Thymus (tissue), 11 donors: ENCODE measurements at regions not wholly inside any gene's neighbourhood (a gene's known extent, or its start where the extent isn't known, plus 50 kb on each side); places are given as distances from the start of the nearest gene placed in this dataset.

Source experiments
- DNase-seq, 9 donors: peaks; one replicate each; pipeline ENCODE4 v3.0.0-alpha.2; 2013; ENCODE audit warnings: low spot score in 9 of 9, low read depth in 6 of 9, missing footprints in 1 of 9
- H3K27ac ChIP-seq, 2 donors: one replicate each; pipeline ENCODE4 v1.5.1; 2013; ENCODE audit warnings: control low read depth in 1 of 2, low read depth in 1 of 2, low read length in 1 of 2, mild to moderate bottlenecking in 1 of 2, moderate library complexity in 1 of 2
- H3K27me3 ChIP-seq, 2 donors: one replicate each; pipeline ENCODE4 v1.5.1; 2013; ENCODE audit warnings: low read length in 1 of 2; ENCODE audit not compliant: control insufficient read depth in 2 of 2, insufficient read depth in 1 of 2
- H3K36me3 ChIP-seq, 2 donors: one replicate each; pipeline ENCODE4 v1.5.1; 2013; ENCODE audit warnings: low read length in 1 of 2, mild to moderate bottlenecking in 1 of 2, moderate library complexity in 1 of 2; ENCODE audit not compliant: control insufficient read depth in 2 of 2, insufficient read depth in 2 of 2
- H3K4me1 ChIP-seq, 2 donors: one replicate each; pipeline ENCODE4 v1.5.1; 2013; ENCODE audit warnings: low read length in 2 of 2; ENCODE audit not compliant: control insufficient read depth in 2 of 2, insufficient read depth in 2 of 2
- H3K4me3 ChIP-seq, 2 donors: one replicate each; pipeline ENCODE4 v1.5.1; 2013; ENCODE audit warnings: low read length in 2 of 2, control low read depth in 1 of 2, mild to moderate bottlenecking in 1 of 2
- H3K9me3 ChIP-seq, 2 donors: one replicate each; pipeline ENCODE4 v1.5.1; 2013; ENCODE audit warnings: low read length in 1 of 2, mild to moderate bottlenecking in 1 of 2; ENCODE audit not compliant: control insufficient read depth in 2 of 2, insufficient read depth in 1 of 2
- WGBS: extraction: QIAGEN DNeasy Blood & Tissue Kit; methylation state at CpG from one replicate; pipeline ENCODE4 v1.1.7; 2013; 5-methylcytosine and 5-hydroxymethylcytosine counted together
- donor health status: healthy.

DNA sequence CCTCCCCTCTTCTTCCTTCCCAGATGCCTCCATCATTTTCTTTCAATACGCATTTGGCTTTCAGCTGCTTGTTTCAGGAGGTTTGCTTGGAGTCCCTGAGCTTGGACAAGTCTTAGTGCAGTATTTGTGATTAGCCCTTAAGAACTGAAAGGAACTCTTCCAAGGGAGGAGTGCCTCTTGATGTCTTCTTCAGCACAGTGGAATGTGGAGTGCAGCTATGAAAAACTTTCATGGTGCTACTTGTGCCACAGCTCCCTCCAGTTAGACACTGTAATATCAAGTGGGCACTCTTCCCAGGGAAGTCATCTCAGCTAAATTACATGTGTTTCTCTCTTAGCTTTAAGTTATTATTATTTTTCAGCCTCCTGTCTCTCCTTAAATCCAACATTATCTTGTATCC, 173.1 kb downstream of the NECTIN3 start:
- H3K4me3 ChIP-seq, result no peak overlapping the region
- no peak overlapping the region for H3K27ac ChIP-seq
- H3K27me3 ChIP-seq, result no peaks in the 10 kb centered on the region
- no peaks in the 10 kb centered on the region for H3K4me1 ChIP-seq
- H3K9me3 ChIP-seq, result peaks cover 0 to 18% of the 10 kb centered on the region in 2 donors
- H3K36me3 ChIP-seq, result no peaks in the 10 kb centered on the region
- no peak for DNase-seq
- 96% methylated on average over 1 of the region's 1 CpG for WGBS

DNA sequence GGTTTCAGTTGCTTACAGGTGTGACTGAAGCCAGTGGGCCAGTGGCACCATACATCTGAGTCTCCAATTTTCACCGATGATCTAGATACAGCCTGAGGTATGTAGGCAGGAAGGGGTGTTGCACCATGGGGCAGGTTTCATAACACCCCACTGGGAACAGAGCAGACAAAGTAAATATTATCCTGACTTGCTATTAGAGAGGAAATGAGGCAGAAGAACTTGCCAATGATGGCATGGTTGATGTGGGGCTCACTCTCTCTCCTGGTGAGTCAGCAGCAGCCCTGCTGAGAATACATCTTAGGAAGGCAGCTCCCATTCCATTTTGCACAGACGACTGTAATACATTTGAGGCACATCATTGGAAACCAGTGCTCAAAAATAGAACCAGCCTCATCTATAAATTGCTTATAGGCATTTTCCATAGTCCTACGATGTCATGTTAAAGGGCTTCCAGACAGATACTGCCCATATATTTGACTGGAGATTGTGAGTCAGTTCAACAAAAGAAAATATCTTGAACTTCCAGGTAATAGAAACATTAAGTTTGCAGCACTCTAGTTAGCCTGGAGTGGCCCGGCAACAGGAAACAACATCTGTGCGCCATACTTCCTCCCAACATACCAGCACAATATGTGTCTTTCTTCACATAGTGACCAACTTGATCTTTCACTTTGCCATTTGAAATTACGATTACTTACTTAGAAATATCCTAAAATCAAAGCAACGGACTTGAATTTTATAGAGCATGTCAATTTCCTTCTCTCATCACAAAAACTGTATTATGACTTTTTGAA, 175.5 kb downstream of the NECTIN3 start:
- Histone ChIP-seq H3K27me3 (no peaks in the 10 kb centered on the region), H3K4me1 (no peaks in the 10 kb centered on the region), H3K36me3 (no peaks in the 10 kb centered on the region), H3K9me3 (peaks cover 0 to 14% of the 10 kb centered on the region in 2 donors), H3K27ac (no peak overlapping the region), H3K4me3 (no peak overlapping the region)
- no peak for DNase-seq
- 75% methylated on average over 7 of the region's 7 CpGs for WGBS

DNA sequence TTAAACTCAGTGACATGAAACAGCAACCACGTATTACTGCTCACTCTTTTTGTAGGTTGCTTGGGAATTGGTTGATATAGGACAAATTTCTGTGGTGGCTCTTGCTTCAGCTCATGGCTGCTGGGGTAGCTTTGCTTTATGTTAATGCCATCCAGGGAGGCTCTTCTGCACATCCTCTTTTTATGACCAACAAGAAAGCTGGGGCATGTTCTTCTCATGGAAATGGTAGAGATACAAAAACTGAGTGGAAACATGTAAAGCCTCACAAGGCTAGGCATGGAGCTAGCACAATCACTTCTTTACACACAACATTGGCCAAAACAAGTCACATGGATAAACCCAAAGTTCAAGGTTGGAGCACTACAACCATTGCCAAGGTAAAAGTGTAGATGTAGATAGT, 176.8 kb downstream of the NECTIN3 start:
- peaks cover 0 to 6% of the 10 kb centered on the region in 2 donors for H3K4me1 ChIP-seq
- H3K36me3 ChIP-seq, result no peaks in the 10 kb centered on the region
- H3K4me3 ChIP-seq, result no peak overlapping the region
- peaks cover 0 to 1% of the 10 kb centered on the region in 2 donors for H3K9me3 ChIP-seq
- no peak overlapping the region for H3K27ac ChIP-seq
- 94% methylated on average over 1 of the region's 1 CpG for WGBS
- no peak for DNase-seq
- H3K27me3 ChIP-seq, result no peaks in the 10 kb centered on the region

DNA sequence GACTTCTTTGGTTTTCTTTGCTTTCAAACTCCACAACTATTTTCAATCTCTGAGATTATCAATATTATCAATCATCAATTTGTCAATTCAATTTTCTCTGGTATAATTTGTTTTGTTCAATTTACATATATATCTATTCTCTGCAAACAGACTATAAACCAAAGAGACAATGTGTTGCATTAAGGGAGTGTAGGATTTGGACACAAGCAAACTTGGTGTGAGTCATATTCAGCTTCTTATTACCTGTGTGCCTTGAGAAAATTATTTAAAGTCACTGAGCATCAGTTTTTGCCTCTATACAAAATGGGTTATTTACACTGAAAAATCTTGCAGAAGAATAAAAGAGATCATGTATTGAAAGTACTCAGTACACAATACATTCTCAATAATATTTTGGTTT, 177.8 kb downstream of the NECTIN3 start:
- H3K27me3 ChIP-seq, result no peaks in the 10 kb centered on the region
- H3K4me1 ChIP-seq, result peaks cover 0 to 9% of the 10 kb centered on the region in 2 donors
- no peak overlapping the region for H3K4me3 ChIP-seq
- H3K27ac ChIP-seq, result no peak overlapping the region
- H3K9me3 ChIP-seq, result no peaks in the 10 kb centered on the region
- no peaks in the 10 kb centered on the region for H3K36me3 ChIP-seq
- no peak for DNase-seq

DNA sequence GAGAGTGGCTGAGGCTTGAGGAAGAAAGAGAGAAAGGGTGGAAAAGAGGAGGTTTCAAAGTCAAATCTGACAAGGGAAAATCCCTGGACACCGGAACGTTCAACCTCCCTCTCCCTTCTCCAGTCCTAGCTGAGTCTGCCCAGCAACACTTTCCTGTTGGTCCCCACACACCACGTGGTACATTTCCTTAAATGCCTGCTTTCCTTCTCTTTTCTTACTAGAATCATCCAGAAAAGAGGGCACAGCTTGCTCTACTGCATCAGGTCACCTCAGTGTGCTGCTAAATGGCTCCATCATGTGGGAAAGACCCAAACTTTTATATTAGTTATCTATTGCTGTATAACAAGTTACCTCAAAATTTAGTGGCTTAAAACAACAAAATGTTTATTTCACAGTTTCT, 181.2 kb downstream of the NECTIN3 start:
- peak in 1 of 9 donors; percentile 34 for DNase-seq
- no peaks in the 10 kb centered on the region for H3K36me3 ChIP-seq
- H3K4me3 ChIP-seq, result no peak overlapping the region
- H3K27me3 ChIP-seq, result no peaks in the 10 kb centered on the region
- no peak overlapping the region for H3K27ac ChIP-seq
- H3K4me1 ChIP-seq, result peaks cover 0 to 9% of the 10 kb centered on the region in 2 donors
- WGBS, result 53% methylated on average over 3 of the region's 3 CpGs
- no peaks in the 10 kb centered on the region for H3K9me3 ChIP-seq

DNA sequence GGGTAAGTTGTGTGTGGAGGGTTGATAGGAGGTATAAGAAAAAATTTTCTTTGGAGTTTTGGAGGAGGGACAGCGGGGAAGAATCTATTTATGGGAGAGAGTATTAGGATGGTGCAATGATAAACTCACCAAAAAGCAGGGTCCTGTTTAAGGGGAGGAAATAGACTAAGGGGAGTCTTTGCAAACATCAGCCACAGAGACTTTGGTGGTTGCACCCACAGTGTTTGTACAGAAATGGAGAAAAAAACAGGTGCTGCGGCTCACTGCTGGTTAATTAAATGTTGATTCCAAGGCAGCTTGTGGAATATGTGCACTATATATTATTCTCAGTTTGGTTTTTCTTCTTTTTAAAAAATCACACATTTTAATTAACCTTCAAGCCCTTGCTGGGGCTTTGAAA, 182.1 kb downstream of the NECTIN3 start:
- H3K27ac ChIP-seq, result no peak overlapping the region
- H3K4me1 ChIP-seq, result peaks cover 0 to 9% of the 10 kb centered on the region in 2 donors
- peak in 1 of 9 donors; percentile 57 for DNase-seq
- no peaks in the 10 kb centered on the region for H3K27me3 ChIP-seq
- no peaks in the 10 kb centered on the region for H3K36me3 ChIP-seq
- H3K4me3 ChIP-seq, result no peak overlapping the region
- no peaks in the 10 kb centered on the region for H3K9me3 ChIP-seq
- WGBS, result 34% methylated on average over 2 of the region's 2 CpGs

DNA sequence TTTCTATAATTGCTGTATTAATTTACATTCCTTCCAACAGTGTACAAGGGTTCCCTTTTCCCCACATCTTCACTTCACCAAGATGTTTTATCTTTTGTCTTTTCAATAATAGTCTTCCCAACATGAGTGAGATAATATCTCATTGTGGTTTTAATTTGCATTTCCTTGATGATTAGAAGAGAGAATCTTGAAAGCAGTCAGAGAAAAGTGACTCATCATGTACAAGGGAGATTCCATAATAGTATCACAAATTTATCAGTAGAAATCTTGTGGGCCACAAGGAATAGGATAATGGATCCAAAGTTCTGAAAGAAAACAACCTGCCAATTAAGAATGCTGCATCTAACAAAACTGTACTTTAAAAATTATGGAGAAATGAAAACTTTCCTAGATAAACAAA, 189.3 kb downstream of the NECTIN3 start:
- H3K27me3 ChIP-seq, result no peaks in the 10 kb centered on the region
- H3K27ac ChIP-seq, result no peak overlapping the region
- no peaks in the 10 kb centered on the region for H3K36me3 ChIP-seq
- DNase-seq, result no peak
- H3K9me3 ChIP-seq, result no peaks in the 10 kb centered on the region
- H3K4me1 ChIP-seq, result no peaks in the 10 kb centered on the region
- no peak overlapping the region for H3K4me3 ChIP-seq

DNA sequence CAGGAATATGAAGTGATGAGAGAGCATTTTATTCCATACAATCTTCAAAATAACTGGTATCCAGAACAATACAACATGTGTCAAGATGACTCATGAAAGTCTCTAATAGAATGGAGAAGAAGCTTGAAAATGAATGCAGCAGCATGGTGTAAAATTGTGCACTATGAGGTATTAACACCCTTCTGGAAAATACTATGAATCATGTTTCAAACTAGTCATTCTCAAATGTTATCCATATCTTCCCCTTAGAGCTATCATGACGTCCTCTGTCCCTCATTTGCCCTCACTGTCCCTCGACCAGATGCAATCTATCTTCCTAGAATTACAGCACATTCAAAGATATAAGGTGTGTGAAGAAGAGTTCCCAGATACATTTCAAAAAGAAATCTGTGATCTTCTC, 198.2 kb downstream of the NECTIN3 start:
- DNase-seq, result no peak
- H3K27me3 ChIP-seq, result no peaks in the 10 kb centered on the region
- H3K27ac ChIP-seq, result no peak overlapping the region
- H3K4me1 ChIP-seq, result no peaks in the 10 kb centered on the region
- 83% methylated on average over 2 of the region's 2 CpGs for WGBS
- no peak overlapping the region for H3K4me3 ChIP-seq
- H3K36me3 ChIP-seq, result no peaks in the 10 kb centered on the region
- H3K9me3 ChIP-seq, result no peaks in the 10 kb centered on the region

DNA sequence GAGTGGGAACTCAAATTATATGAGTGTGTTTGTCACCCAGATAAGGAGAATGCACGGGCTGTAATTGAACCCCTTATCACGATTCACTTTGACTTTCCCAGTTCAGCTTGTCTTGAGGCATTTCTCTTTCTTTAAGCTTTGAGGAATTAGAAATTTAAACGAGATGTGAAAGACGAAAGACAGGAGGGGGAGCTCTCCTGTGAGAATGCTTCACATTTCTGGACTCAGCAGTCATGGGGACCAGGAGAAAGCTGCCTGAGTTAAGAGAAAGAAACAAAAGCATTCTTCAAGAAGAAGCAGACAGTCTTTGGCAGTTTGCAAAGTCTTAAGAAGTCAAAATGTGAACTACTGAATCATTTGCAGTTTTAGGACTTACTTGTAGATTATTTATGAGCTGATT, 205.6 kb downstream of the NECTIN3 start:
- H3K4me1 ChIP-seq, result peaks cover 0 to 21% of the 10 kb centered on the region in 2 donors
- peak in 3 of 9 donors; percentile 24 to 68 (median 49) for DNase-seq
- no peaks in the 10 kb centered on the region for H3K27me3 ChIP-seq
- H3K27ac ChIP-seq, result peak overlapping the region in 1 of 2 donors; percentile 62
- no peak overlapping the region for H3K4me3 ChIP-seq
- WGBS, result 30% methylated on average over 4 of the region's 4 CpGs
- H3K36me3 ChIP-seq, result no peaks in the 10 kb centered on the region
- H3K9me3 ChIP-seq, result no peaks in the 10 kb centered on the region
